DND-41 (cell line): ENCODE measurements at regions not wholly inside any gene's neighbourhood (a gene's known extent, or its start where the extent isn't known, plus 50 kb on each side); places are given as distances from the start of the nearest gene placed in this dataset.

Source experiments
- EZH2 ChIP-seq: IDR thresholded peaks from 3 replicates; pipeline ENCODE4 v1.6.1; 2012; ENCODE audit warnings: borderline replicate concordance, low read depth, mild to moderate bottlenecking, moderate library complexity, low read length, inconsistent platforms; ENCODE audit not compliant: severe bottlenecking
- TF ChIP-seq, protein P1 (sequence below): IDR thresholded peaks from 2 replicates; pipeline ENCODE4 v1.5.1; 2012; ENCODE audit warnings: borderline replicate concordance, low read length, moderate library complexity, mild to moderate bottlenecking; ENCODE audit not compliant: poor library complexity, severe bottlenecking; ENCODE audit errors: extremely low read depth

DNA sequence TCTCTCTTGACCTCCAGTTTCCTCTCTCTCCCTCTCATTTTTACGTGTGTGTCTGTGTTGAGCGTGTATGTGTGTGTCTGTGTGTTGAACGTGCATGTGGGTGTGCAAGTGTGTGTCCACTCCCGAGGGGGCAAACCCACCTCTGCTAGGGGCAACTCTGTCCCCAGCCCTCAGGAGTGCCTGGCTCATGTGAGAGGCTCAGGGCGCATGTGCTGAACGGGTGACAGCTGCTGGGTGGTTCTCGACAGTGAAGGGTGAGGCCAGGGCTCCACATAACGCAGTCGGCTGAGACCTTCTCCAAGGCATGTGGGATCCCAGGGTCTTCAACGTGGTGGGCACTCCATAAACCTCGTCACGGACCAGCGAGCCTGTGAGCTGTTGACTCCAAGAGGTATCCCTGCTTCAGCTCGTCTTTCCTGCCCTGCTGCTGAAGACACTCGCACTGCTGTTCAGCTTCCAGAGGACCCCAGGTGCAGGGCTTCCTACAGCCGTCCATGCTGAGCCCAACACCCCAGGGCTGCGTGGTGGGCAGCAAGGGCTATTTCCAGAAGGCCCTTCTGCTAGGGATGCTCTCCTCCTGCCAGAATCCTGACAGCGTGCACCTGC, 361.6 kb upstream of the SHH start:
- TF ChIP-seq, protein P1, sequence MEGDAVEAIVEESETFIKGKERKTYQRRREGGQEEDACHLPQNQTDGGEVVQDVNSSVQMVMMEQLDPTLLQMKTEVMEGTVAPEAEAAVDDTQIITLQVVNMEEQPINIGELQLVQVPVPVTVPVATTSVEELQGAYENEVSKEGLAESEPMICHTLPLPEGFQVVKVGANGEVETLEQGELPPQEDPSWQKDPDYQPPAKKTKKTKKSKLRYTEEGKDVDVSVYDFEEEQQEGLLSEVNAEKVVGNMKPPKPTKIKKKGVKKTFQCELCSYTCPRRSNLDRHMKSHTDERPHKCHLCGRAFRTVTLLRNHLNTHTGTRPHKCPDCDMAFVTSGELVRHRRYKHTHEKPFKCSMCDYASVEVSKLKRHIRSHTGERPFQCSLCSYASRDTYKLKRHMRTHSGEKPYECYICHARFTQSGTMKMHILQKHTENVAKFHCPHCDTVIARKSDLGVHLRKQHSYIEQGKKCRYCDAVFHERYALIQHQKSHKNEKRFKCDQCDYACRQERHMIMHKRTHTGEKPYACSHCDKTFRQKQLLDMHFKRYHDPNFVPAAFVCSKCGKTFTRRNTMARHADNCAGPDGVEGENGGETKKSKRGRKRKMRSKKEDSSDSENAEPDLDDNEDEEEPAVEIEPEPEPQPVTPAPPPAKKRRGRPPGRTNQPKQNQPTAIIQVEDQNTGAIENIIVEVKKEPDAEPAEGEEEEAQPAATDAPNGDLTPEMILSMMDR, result no peak
- TF ChIP-seq EZH2, result no peak
